ENCODE measurements at regions not wholly inside any gene's neighbourhood (a gene's known extent, or its start where the extent isn't known, plus 50 kb on each side); places are given as distances from the start of the nearest gene placed in this dataset.

DNA sequence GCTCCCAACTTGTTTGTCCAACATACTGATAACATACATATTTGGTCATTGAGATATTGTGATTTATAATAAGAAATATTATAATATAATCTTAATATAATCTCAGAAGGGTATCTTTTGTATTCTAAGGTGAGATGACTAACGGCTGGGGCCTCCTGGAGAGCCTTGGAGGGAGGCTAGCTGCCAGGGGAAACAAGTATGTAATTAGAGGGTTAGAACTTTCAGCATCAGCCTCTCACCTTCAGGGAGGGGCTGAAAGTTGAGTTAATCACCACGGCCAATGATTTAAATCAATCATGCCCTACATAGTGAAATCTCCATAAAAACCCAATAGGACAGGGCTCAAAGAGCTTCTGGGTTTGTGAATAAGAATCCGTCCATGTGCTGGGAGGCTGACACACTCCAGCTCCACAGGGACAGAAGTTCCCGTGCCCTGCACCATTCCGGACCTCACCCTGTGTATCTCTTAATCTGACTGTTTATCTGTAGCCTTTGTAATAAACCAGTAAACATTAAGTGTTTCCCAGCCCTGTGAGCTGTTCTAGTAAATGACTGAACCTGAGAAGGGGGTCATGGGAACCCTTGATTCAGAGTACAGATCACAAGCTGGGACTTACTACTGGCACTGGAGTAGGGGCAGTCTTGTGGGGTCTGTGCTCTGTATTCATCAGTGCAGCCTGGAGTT, 86.3 kb upstream of the STEAP1B start:
- DNase-seq, result no peak

DNA sequence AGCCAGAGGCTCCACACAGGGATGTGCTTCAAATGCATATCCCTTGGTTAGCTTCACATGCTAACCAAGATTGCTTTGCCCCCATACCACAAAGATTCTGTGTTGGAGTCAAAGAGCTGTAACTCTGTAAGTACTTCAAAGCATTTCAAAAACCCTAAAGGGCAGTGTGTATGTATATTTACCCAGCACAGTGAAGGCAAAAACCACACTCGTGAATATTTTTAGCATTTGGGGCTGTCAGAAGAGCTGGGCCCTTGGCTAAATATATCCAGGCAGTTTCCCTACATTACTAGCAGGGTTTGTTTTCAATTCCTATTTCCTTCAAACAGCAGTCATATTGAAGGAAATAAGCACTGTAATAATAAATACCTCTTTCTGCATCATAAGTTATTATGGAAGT, 84.2 kb upstream of the STEAP1B start:
- no peak for DNase-seq

DNA sequence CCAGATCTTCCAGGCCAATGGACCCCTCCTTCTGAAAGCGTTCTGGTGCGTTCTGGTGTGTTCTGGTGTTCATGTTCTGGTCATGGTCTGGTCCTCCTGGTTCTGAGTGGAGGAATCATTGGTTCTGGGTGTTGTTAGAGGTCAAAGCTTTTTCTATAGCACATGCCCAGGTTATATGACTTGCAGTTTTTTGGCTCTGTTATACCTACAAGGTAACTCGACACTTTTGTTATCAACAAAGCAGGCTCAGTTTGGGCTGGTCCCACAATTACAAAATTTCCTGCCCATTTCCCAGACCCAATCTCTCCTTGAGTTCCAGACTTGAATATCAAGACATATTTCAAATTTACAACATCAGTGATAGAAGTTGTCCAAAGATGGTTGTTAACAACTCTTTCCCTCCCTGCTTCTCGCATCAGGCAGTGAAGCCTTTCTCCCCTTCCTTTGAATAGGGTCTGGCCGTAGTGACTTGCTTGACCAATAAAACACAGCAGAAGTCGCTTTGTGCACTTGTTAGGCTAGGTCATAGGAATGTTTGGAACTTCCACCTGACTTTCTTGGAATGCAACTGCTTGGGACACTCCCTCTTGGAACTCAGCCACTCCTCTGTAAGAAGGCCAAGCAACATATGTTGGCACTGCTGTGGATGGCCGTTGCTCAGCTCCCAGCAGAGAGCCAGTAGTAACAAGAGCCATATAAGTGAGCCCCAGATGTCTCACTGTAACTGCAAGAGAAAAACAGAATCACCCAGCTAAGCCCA, 83.1 kb upstream of the STEAP1B start:
- no peak for DNase-seq

DNA sequence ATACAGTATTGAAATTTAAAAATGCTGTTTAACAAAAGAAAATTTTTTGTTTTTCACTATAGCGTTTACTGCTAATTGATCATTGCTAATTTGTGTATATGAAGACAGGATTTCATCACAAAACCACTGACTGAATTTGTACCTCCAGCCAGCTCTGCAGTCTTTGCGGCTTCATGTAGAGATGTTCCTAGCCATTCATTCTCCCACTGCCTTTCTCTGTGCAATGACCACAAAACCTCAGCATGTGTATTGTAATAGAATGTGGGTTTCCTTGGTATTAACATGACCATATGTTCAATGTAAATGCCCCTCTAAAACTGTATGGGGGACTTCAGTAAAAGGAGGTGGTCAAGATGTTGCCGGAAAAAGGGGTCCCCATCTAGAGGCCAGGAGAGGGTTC, 81.1 kb upstream of the STEAP1B start:
- no peak for DNase-seq

DNA sequence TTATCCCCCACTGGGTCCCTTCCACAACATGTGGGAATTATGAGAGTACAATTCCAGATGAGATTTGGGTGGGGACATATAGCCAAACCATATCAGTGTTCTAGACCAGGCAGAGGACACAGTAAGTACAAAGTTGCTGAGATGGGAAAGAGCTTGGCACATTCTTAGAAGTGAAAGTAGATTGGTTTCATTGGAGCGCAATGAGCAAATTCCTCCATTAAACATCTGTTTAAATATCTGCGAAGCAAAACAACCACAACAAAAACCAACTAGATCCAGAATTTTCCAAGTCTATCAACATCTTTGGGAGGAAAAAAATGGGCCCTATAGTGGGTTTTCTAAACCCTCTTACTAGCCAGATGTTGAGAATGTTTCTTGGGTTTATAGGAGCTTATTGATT, 80.0 kb upstream of the STEAP1B start:
- no peak for DNase-seq

DNA sequence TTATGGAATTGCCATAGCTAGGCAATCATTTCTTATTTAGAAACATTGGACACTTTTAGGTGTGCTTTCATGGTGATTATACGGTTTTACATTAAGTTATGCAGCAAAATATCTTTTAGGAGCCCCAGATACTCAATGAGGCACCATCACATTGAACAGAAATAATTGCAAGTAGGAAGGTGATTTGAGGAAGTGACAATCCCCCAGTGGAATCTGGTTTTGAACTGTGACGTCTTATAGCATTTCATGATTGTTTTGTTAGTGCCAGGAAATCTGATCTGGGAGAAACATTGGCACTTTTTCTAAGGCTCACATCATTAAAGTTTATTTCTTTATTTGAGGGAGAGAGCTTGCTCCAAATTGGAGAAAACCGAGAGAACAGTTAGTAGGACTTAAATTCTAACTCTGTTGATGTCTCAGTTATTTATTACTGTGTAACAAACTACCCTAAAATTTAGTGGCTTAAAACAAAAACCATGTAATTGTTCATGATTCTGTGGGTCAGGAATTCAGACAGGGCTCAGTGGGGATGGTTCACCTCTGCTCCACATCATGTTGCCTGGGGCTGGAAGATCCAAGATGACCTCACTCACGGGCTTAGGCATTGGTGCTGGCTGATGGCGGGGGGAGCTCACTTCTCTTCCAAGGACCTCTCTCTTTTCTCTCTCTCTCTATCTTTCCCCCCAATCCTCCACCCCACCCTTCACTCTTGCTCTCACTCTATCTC, 78.2 kb upstream of the STEAP1B start:
- no peak for DNase-seq

DNA sequence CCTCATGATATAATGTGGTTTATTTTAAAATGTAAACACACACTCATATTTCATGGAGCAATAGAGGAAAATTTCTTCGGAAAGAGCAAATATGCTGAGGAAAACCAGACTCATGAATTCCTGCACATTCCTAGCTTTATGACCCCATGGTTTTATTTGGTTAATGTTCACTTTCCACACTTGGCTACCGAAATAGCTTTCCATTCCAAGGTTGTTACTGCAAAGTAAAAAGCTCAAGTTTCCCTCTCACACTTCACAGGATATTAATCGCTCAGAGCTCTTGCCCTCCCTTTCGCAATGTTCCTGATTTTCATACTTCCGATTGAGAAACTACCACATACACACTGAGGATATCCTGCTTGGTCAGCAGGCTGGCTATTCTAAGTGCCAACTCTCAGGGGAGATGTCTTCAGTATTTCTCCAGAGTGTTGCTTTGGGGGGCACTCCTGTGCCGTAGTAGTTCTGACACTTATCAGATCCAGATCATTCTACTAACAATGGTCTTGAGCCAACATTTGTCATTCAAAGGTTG, 77.5 kb upstream of the STEAP1B start:
- no peak for DNase-seq

DNA sequence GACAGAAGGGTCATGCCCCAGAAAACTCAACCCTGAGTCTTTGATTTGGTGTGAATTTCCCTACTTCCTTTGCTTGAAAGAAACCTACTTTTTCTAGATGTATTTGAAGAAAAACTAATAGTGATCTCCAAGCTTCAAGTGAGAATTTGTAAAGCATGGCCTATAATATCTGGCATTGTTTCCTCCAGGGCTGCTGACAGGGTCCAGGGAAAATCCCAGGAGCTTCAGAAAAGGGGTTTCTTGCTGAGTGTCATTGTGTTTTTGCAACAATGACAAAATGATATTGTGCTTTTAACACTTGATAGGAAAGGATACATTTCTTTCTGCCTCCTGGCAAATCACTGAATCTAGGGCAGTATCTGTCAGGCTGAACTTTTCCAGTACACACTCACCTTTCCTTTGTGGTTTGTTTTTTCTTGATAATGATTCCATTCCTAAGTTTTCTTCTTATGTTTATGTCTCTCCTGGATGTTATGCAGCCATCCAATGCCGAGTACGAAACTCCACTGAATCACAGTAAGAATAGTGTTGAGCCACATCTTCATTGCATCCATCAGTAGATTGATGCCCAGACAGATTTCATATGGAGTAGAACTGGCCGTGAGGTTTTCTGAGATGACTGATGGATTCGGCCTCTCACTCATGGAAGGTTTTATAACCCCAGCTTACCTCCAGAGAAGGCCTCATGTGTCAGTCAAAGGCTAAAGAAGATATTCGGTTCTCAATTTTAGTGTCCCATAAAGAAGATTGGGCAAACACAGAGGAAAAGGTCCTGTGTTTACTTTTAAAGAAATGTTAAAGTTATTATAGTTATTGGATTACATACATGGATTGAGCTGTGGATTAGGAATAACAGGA, 76.9 kb upstream of the STEAP1B start:
- DNase-seq, result no peak

DNA sequence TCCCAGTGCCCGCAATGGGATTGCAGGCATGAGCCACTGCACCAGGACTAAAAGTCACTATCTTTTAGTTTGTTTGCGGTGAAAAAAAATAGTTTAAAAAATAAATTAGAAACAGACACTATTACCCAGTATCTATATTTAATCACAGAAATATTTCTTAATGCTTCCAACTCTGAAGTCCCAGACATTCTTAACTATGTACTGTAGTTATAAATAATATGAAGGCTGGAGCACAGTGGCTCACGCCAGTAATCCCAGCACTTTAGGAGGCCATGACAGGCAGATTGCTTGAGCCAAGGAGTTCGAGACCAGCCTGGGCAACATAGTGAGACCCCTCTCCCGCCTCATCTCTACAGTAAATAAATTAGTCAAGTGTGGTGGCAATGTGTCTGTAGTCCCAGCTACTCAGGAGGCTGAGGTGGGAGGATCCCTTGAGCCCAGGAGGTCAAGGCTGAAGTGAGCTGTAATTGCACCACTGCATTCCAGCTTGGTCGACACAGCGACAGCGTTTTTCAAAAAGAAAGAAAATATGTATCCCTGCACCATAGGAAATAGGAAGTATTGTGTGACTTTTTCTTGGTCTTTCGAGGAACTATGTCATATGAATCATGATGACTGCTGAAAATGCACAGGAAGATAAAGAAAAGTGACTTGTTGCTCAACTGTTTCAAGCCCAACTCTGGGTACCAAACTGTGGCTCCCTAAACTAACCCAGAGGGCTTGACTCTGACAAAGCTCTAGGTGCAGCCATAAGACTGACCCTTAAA, 74.9 kb upstream of the STEAP1B start:
- no peak for DNase-seq

DNA sequence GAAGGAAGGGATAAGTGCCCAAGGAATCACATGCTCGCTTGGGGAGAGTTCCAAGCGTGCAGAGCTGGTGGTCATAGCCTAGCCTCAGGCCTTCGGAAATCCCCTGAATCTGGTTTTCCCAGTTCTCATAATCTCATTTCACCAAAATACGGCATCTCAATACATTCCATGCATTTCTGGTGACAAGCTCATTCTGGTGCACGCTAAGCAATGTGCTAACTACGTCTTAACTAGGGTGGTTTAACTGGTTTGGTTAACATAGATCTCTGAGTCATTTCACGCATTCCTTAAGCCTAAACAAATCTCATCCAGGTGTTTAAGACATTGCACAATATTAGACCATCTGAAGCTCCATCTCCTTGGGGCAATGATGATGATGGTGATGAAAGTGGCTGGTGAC, 72.9 kb upstream of the STEAP1B start:
- DNase-seq, result no peak

DNA sequence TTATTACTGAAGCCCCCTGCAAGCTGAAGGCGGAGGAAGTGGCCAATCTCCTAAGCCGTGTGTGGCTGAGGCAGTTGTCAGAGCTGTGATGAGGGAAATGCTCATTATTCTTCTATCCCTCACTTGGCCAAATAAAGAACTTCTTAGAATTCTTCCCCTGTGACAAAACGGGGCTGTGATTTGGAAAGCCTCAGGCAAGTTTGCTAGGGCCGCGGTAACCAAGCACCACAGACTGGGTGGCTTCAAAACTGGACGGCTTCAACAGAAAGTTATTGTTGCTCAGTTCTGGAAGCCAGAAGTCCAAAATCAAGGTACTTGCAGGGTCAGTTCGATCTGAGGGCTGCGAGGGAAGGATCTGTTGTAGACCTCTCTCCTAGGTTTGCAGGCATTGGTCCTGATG, 72.3 kb upstream of the STEAP1B start:
- DNase-seq, result no peak

DNA sequence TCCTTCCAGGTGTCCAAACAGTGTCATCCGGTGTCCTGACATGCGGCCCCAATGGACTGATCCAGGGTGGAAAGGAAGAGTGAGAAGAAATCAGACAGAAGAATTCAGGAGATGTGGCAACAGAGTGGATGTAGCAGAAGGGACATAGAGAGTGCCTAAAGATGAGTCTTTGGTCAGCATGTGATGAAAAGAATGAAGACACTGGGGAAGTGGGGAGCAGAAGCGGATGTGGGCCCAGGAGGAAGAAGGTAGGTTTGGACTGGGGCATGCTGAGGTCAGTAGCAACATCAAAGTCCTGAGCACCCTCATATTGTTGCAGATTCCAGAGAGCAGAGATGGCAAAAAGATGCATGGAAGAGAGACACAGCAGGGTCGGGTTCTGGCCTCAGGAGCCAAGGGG, 71.8 kb upstream of the STEAP1B start:
- no peak for DNase-seq

DNA sequence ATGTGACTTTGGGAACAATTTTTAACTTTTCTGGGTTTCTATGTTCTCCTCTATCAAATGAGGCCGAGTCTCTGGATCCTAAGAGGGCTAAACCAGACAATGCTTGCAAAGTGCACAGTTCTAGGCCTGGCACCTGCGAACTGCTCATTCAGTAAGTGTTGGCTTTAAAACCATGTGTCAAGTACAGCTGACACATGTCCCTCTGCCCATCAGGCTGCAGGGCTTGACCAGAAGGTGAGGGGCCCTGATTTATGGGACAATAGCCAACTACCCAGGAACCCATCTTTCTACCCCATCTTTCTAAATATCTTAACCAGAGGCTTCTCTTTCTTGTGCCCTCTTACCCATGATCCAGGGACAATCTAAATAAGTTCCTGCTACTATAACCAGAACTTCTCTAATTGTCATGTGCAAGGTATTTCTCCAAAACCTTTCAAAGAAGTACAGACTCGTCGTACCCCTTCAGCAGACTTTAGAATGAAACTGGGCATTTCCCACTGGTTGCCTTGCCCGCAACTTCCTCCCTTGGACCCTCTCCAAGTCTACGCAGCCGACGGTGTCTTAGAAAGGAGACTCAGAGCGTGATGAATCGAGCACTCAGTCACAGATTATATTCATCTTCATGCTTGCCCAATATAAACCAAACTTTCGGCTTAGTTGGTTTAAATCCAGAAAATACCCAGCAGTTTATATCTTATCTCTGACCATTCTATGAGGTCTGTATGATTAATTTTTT, 69.8 kb upstream of the STEAP1B start:
- no peak for DNase-seq

DNA sequence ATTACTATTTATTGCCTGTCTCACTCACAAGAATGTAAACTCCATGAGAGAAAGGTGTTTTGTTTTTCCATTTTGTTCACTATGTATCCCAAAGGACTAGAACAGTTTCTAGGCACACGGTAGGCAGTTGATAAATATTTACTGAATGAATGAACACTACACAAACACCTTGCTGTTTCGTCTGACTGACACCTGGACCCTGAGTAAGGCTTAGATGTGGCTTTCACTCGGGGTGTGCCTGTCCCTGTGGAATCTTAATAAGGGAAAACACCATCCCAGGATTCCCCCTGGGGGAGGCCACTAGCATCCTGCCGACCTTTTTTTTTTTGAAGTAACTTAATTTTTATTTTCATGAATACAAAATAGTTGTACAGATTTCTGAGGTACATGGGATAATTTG, 66.6 kb upstream of the STEAP1B start:
- DNase-seq, result no peak

DNA sequence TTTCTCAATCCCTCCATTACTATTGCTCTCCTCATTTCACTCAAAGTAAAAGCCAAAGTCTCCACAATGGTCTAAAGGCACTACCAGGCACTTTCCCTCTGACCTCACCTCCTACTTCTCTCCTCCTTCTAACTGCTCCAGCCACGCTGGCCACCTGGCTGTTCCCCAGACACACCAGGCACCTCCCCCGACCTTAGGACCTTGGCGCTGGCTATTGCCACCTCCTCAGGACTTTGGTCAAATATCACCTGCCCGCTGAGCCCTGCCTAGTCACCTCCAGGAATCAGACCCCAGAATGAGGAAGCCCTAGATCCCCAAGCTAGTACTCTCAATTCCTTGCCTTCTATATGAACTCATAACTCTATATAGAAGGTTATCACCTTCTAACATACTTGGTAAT, 66.2 kb upstream of the STEAP1B start:
- DNase-seq, result no peak

DNA sequence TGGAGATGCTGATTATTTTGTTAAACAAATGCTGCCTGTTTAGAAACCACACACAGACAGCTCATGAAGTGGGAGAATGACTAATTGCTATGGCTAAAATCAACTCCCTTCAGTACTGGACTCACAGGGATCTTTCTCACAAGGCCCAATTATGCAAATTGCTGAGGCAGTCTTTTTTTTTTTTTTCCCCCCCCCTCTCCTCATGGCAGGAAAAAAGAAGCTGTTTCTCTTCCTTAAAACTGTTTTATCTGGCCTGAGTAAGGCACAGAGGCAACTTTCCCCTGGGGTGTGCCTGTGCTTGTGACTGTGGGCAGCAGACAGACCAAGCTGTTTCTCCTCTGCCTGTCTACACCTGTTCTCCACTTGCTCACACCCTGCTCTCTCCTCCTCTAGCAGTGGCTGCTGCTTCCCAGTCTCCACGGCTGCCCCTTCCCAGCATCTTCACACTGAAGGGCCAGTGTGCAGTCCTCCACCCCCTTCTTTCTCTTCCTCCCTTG, 65.4 kb upstream of the STEAP1B start:
- no peak for DNase-seq

DNA sequence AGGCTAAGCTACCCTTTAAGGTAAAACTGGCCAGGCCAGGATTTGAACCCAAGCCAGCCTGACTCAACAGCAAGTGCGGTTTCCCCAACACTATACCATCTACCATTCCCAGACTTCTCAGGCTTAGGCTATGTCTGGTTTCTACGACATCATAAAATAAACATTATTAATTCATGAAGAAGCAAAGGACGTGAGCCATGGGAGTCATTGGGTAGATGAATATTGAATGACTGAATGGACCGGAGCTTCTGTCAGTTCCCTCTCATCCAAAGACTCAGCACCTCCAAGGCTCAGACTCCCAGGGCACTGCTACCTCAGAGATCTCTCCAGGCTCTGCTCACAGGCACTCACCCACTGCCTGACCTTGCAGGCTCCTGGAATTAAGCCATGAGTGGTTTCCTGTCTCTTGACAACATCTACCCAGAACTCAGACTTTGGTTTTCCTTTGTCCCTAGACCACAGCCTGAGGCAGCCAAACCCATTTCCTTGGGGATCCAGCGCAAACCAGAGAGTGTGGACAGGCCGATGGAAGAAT, 64.6 kb upstream of the STEAP1B start:
- DNase-seq, result no peak

DNA sequence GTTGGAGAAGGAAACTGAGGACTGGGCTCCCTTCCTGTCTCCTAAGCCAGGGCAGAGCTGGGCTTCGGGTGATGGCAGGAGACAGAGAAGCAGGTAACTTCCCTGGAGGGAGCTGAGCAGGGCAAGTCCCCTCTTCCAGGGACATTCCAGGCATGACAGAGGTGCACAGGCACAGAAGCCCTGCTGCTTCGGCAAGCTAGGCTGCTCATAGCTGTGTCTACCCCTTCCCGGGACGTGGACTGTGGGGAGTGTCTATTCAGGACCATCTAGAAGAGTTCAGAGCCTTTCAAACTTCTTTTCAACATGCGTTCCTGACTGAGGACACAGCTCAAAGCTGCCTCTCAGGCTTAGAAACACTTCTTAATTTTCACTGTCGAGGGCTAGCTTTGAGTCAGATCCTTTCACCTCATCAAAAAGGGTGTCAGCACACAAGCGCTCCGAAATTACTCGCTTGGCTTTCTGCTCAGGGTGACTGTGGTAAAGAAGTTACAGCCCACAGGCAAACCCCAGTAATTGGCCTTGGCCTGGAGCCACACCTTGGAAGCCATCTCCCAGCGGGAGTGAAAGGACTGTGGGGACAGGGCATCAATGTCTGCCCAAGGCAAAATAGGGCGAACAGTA, 63.7 kb upstream of the STEAP1B start:
- peak; percentile 34 to 61 for DNase-seq

DNA sequence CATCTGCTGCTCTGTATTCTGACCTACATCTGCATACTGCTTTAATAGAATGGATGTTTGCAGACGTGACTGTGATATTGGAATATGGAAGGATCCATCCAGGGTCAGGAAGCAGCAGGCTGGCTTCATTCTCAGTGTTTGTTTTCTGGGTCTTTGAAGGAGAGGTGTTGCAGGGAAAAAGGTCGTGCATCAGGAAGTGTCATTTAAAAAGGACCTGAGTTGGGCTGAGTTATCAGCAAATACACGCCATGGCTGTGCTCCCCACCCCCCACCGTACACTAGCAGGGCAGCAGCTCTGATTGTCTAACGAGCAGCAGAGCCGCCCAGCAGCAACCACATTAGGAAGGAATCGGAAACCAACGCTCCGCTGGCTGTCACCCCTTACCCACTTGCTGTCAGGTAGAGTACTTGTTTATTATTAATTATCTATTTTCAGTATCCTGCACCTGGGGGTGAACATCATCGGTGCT, 63.1 kb upstream of the STEAP1B start:
- no peak for DNase-seq
